B cell (primary cell): ENCODE measurements at regions not wholly inside any gene's neighbourhood (a gene's known extent, or its start where the extent isn't known, plus 50 kb on each side); places are given as distances from the start of the nearest gene placed in this dataset.

Experiments used
- CTCF ChIP-seq: fragments of 200-600 bp; IDR thresholded peaks from one replicate; pipeline ENCODE4 v1.8.0; 2022; ENCODE audit warnings: antibody characterized with exemption, mild to moderate bottlenecking
- EZH2 ChIP-seq: IDR thresholded peaks from 2 replicates; pipeline ENCODE4 v1.6.1; 2012; ENCODE audit warnings: borderline replicate concordance, low read depth, mild to moderate bottlenecking, moderate library complexity, low read length; ENCODE audit not compliant: insufficient read depth, poor library complexity, severe bottlenecking

GRCh38 chr9:99736291-99736690 is 85.4 kb upstream of the NR4A3 start:
- TF ChIP-seq CTCF = no peak
- TF ChIP-seq EZH2 = no peak
